Neuronal stem cell (in vitro differentiated cells): ENCODE measurements at regions not wholly inside any gene's neighbourhood (a gene's known extent, or its start where the extent isn't known, plus 50 kb on each side); places are given as distances from the start of the nearest gene placed in this dataset.

Experiments used
- DNase-seq: peaks from one replicate; pipeline ENCODE4 v3.0.0-alpha.2; 2013; ENCODE audit warnings: low spot score
- H2AFZ ChIP-seq: one replicate; pipeline ENCODE4 v1.6.1; 2013; ENCODE audit warnings: mild to moderate bottlenecking, low read length, inconsistent platforms
- H2AK5ac ChIP-seq: 2 replicates; pipeline ENCODE4 v1.6.1; 2013; ENCODE audit warnings: low read depth, mild to moderate bottlenecking, inconsistent platforms, low read length, moderate library complexity, mixed read lengths
- H2BK120ac ChIP-seq: 2 replicates; pipeline ENCODE4 v1.6.1; 2013; ENCODE audit warnings: low read depth, mild to moderate bottlenecking, inconsistent platforms, low read length, moderate library complexity, mixed read lengths
- H2BK12ac ChIP-seq: one replicate; pipeline ENCODE4 v1.6.1; 2013; ENCODE audit warnings: low read length, inconsistent platforms
- H2BK15ac ChIP-seq: 2 replicates; pipeline ENCODE4 v1.6.1; 2013; ENCODE audit warnings: mild to moderate bottlenecking, low read length, inconsistent platforms, mixed read lengths
- H2BK5ac ChIP-seq: one replicate; pipeline ENCODE4 v1.6.1; 2013; ENCODE audit warnings: inconsistent platforms, mild to moderate bottlenecking, low read length, moderate library complexity
- H3K14ac ChIP-seq: one replicate; pipeline ENCODE4 v1.6.1; 2013; ENCODE audit warnings: low read length, inconsistent platforms
- H3K18ac ChIP-seq: 2 replicates; pipeline ENCODE4 v1.6.1; 2013; ENCODE audit warnings: low read length, inconsistent platforms
- H3K23ac ChIP-seq: 2 replicates; pipeline ENCODE4 v1.6.1; 2013; ENCODE audit warnings: low read depth, mild to moderate bottlenecking, mixed read lengths, low read length, inconsistent platforms; ENCODE audit not compliant: poor library complexity
- H3K27ac ChIP-seq: replicated peaks from 3 replicates; pipeline ENCODE4 v1.5.1; 2013; ENCODE audit warnings: low read length, inconsistent platforms
- H3K27me3 ChIP-seq, 3 experiments: 2 replicates each; pipeline ENCODE4 v1.6.1; 2013; ENCODE audit warnings: low read length in 3 of 3, mild to moderate bottlenecking in 2 of 3, inconsistent platforms in 1 of 3, low read depth in 1 of 3, mixed read lengths in 1 of 3, moderate library complexity in 1 of 3; ENCODE audit not compliant: control insufficient read depth in 3 of 3, insufficient read depth in 3 of 3
- H3K36me3 ChIP-seq, 2 donors: replicated peaks in 1 of 2; 2 replicates each; pipeline ENCODE4 v1.6.1; 2013; ENCODE audit warnings: low read length in 2 of 2; ENCODE audit not compliant: control insufficient read depth in 2 of 2, insufficient read depth in 2 of 2
- H3K4ac ChIP-seq: 2 replicates; pipeline ENCODE4 v1.6.1; 2013; ENCODE audit warnings: inconsistent platforms, mild to moderate bottlenecking, low read length, moderate library complexity
- H3K4me1 ChIP-seq, 2 donors: 1 replicate in 1 of 2; 2 replicates in 1 of 2; pipeline ENCODE4 v1.6.1; 2013; ENCODE audit warnings: low read length in 2 of 2, low read depth in 1 of 2; ENCODE audit not compliant: control insufficient read depth in 2 of 2, insufficient read depth in 1 of 2
- H3K4me2 ChIP-seq: one replicate; pipeline ENCODE4 v1.6.1; 2013; ENCODE audit warnings: mild to moderate bottlenecking, low read length, inconsistent platforms; ENCODE audit not compliant: insufficient read depth, poor library complexity, severe bottlenecking
- H3K4me3 ChIP-seq, 2 donors: 2 replicates each; pipeline ENCODE4 v1.5.1; 2013; ENCODE audit warnings: low read length in 2 of 2, mild to moderate bottlenecking in 2 of 2, inconsistent platforms in 1 of 2, moderate library complexity in 1 of 2
- H3K79me1 ChIP-seq: one replicate; pipeline ENCODE4 v1.6.1; 2013; ENCODE audit warnings: low read depth, mild to moderate bottlenecking, inconsistent platforms, low read length, moderate library complexity
- H3K9ac ChIP-seq: one replicate; pipeline ENCODE4 v1.6.1; 2013; ENCODE audit warnings: mild to moderate bottlenecking, low read depth, low read length, inconsistent platforms; ENCODE audit not compliant: poor library complexity
- H3K9me3 ChIP-seq, 2 donors: replicated peaks in 1 of 2; 2 replicates each; pipeline versions ENCODE3 to v1.6.1; 2013; ENCODE audit warnings: low read length in 2 of 2, mild to moderate bottlenecking in 2 of 2, inconsistent platforms in 1 of 2, low read depth in 1 of 2, mixed read lengths in 1 of 2, moderate library complexity in 1 of 2; ENCODE audit not compliant: control insufficient read depth in 2 of 2, insufficient read depth in 1 of 2
- H4K8ac ChIP-seq: one replicate; pipeline ENCODE4 v1.6.1; 2013; ENCODE audit warnings: low read depth, mild to moderate bottlenecking, inconsistent platforms, low read length, moderate library complexity
- H4K91ac ChIP-seq: one replicate; pipeline ENCODE4 v1.6.1; 2013; ENCODE audit warnings: low read length, low read depth, mild to moderate bottlenecking, inconsistent platforms; ENCODE audit not compliant: poor library complexity
- WGBS, 2 donors: extraction: QIAGEN DNeasy Blood & Tissue Kit; methylation state at CpG; one replicate each; pipeline ENCODE4 v1.1.7; 2013; ENCODE audit warnings: missing lambda C conversion rate in 2 of 2, mixed read lengths in 1 of 2; ENCODE audit not compliant: insufficient read length in 2 of 2, insufficient replicate concordance in 1 of 2; ENCODE audit errors: extremely low coverage in 2 of 2; 5-methylcytosine and 5-hydroxymethylcytosine counted together

GRCh38 chr13:39185326-39185725 is 147.1 kb downstream of the NHLRC3 start:
- no peak overlapping the region for H2BK12ac ChIP-seq
- no CpG with 5 or more reads among the region's 3 CpGs for WGBS, 2 donors
- no peaks in the 10 kb centered on the region for H3K9me3 ChIP-seq
- no peak overlapping the region for H3K4me2 ChIP-seq
- H3K27ac ChIP-seq, result no peak overlapping the region
- H4K8ac ChIP-seq, result no peak overlapping the region
- H3K36me3 ChIP-seq, result no peaks in the 10 kb centered on the region
- H3K27me3 ChIP-seq, result no peaks in the 10 kb centered on the region
- no peak overlapping the region for H2AFZ ChIP-seq
- no peak overlapping the region for H3K14ac ChIP-seq
- H3K18ac ChIP-seq, result no peak overlapping the region
- H3K79me1 ChIP-seq, result no peaks in the 10 kb centered on the region
- no peak overlapping the region for H2BK120ac ChIP-seq
- H2BK15ac ChIP-seq, result no peak overlapping the region
- H4K91ac ChIP-seq, result no peak overlapping the region
- no peak overlapping the region for H3K4ac ChIP-seq
- no peak overlapping the region for H2BK5ac ChIP-seq
- H2AK5ac ChIP-seq, result no peak overlapping the region
- H3K4me3 ChIP-seq, result no peak overlapping the region
- H3K9ac ChIP-seq, result no peak overlapping the region
- DNase-seq, result no peak
- H3K23ac ChIP-seq, result no peak overlapping the region
- H3K4me1 ChIP-seq, result peaks cover 0 to 2% of the 10 kb centered on the region in 2 donors

- H3K23ac ChIP-seq, result no peak overlapping the region
- no peak overlapping the region for H3K4me2 ChIP-seq
- no peak overlapping the region for H2BK15ac ChIP-seq
- H3K4me1 ChIP-seq, result peaks cover 0 to 2% of the 10 kb centered on the region in 2 donors
- H4K8ac ChIP-seq, result no peak overlapping the region
- H3K36me3 ChIP-seq, result no peaks in the 10 kb centered on the region
- H2BK120ac ChIP-seq, result no peak overlapping the region
- no peak overlapping the region for H2BK5ac ChIP-seq
- no peak overlapping the region for H3K18ac ChIP-seq
- H2AK5ac ChIP-seq, result no peak overlapping the region
- H3K4ac ChIP-seq, result no peak overlapping the region
- H3K27me3 ChIP-seq, result no peaks in the 10 kb centered on the region
- H2BK12ac ChIP-seq, result no peak overlapping the region
- no peak overlapping the region for H2AFZ ChIP-seq
- H3K14ac ChIP-seq, result no peak overlapping the region
- H3K4me3 ChIP-seq, result no peak overlapping the region
- H3K9me3 ChIP-seq, result no peaks in the 10 kb centered on the region
- no peaks in the 10 kb centered on the region for H3K79me1 ChIP-seq
- H3K9ac ChIP-seq, result no peak overlapping the region
- no peak overlapping the region for H4K91ac ChIP-seq
- no peak overlapping the region for H3K27ac ChIP-seq
- no CpG with 5 or more reads among the region's 2 CpGs for WGBS, 2 donors
- DNase-seq, result no peak
Observed at GRCh38 chr13:39186205-39186875, 148.1 kb downstream of the NHLRC3 start.

- no peak for DNase-seq
- WGBS, 2 donors, result no CpG with 5 or more reads among the region's 1 CpG
- no peak overlapping the region for H2BK120ac ChIP-seq
- H2AFZ ChIP-seq, result peak overlapping the region; percentile 7
- no peak overlapping the region for H3K23ac ChIP-seq
- no peaks in the 10 kb centered on the region for H3K79me1 ChIP-seq
- no peaks in the 10 kb centered on the region for H3K27me3 ChIP-seq
- no peak overlapping the region for H2BK5ac ChIP-seq
- H3K27ac ChIP-seq, result no peak overlapping the region
- H2BK15ac ChIP-seq, result no peak overlapping the region
- no peak overlapping the region for H3K9ac ChIP-seq
- H3K4ac ChIP-seq, result no peak overlapping the region
- no peak overlapping the region for H3K18ac ChIP-seq
- no peaks in the 10 kb centered on the region for H3K9me3 ChIP-seq
- no peaks in the 10 kb centered on the region for H3K36me3 ChIP-seq
- H4K8ac ChIP-seq, result no peak overlapping the region
- H3K4me1 ChIP-seq, result peaks cover 0 to 2% of the 10 kb centered on the region in 2 donors
- no peak overlapping the region for H4K91ac ChIP-seq
- H2AK5ac ChIP-seq, result no peak overlapping the region
- no peak overlapping the region for H3K14ac ChIP-seq
- H3K4me3 ChIP-seq, result no peak overlapping the region
- H3K4me2 ChIP-seq, result no peak overlapping the region
- H2BK12ac ChIP-seq, result no peak overlapping the region
Observed at GRCh38 chr13:39189778-39190177, 151.5 kb downstream of the NHLRC3 start.

GRCh38 chr13:39196965-39197646 is 158.8 kb downstream of the NHLRC3 start:
- Histone ChIP-seq H3K18ac (no peak overlapping the region), H3K9ac (no peak overlapping the region), H2AK5ac (no peak overlapping the region), H2BK15ac (no peak overlapping the region), H4K91ac (no peak overlapping the region), H2BK120ac (no peak overlapping the region), H3K36me3 (no peaks in the 10 kb centered on the region), H3K4me3 (no peak overlapping the region), H2BK12ac (no peak overlapping the region), H3K27me3 (no peaks in the 10 kb centered on the region), H3K9me3 (no peaks in the 10 kb centered on the region), H3K14ac (no peak overlapping the region), H4K8ac (no peak overlapping the region), H3K4me2 (no peak overlapping the region), H2BK5ac (no peak overlapping the region), H3K27ac (no peak overlapping the region), H3K4ac (no peak overlapping the region), H3K79me1 (no peaks in the 10 kb centered on the region), H3K23ac (no peak overlapping the region), H3K4me1 (peaks cover 0 to 2% of the 10 kb centered on the region in 2 donors), H2AFZ (no peak overlapping the region)
- no peak for DNase-seq
- no CpG with 5 or more reads among the region's 5 CpGs for WGBS, 2 donors
